ENCODE measurements at regions not wholly inside any gene's neighbourhood (a gene's known extent, or its start where the extent isn't known, plus 50 kb on each side); places are given as distances from the start of the nearest gene placed in this dataset.

DNA sequence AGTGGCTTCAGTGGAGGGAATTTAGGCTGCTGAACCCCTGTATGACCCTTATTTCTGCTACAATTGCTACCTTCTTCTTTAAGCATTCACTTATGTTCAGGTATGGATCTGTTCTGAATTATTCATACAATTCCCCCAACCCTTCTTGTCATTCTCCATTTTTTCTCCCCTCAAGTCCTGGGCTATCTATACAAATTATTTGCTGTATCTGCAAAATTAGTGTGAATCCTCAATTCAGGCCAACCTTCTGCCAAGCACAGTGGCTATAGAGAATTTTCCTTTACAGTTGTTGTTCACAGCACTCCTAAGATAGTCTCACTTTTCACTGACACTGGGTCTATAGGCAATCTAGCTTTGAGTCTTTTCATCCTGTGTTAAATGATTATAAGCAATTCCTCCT is 119.2 kb upstream of the CNTN1 start:
- DNase-seq (ENCODE audit: low spot score in 2 of 2), result no peak
- H3K4me3 ChIP-seq, result no peak overlapping the region
- no peaks in the 10 kb centered on the region for H3K36me3 ChIP-seq
- TF ChIP-seq, protein P1, sequence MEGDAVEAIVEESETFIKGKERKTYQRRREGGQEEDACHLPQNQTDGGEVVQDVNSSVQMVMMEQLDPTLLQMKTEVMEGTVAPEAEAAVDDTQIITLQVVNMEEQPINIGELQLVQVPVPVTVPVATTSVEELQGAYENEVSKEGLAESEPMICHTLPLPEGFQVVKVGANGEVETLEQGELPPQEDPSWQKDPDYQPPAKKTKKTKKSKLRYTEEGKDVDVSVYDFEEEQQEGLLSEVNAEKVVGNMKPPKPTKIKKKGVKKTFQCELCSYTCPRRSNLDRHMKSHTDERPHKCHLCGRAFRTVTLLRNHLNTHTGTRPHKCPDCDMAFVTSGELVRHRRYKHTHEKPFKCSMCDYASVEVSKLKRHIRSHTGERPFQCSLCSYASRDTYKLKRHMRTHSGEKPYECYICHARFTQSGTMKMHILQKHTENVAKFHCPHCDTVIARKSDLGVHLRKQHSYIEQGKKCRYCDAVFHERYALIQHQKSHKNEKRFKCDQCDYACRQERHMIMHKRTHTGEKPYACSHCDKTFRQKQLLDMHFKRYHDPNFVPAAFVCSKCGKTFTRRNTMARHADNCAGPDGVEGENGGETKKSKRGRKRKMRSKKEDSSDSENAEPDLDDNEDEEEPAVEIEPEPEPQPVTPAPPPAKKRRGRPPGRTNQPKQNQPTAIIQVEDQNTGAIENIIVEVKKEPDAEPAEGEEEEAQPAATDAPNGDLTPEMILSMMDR (IDR thresholded peaks at IDR 0.05), result no peak
- TF ChIP-seq EP300 (IDR thresholded peaks at IDR 0.05), result no peak
- TF ChIP-seq POLR2A (IDR thresholded peaks at IDR 0.05), result no peak
- no peaks in the 10 kb centered on the region for H3K27me3 ChIP-seq
- no peaks in the 10 kb centered on the region for H3K9me3 ChIP-seq
- no peaks in the 10 kb centered on the region for H3K4me1 ChIP-seq
- no peak overlapping the region for H3K27ac ChIP-seq

DNA sequence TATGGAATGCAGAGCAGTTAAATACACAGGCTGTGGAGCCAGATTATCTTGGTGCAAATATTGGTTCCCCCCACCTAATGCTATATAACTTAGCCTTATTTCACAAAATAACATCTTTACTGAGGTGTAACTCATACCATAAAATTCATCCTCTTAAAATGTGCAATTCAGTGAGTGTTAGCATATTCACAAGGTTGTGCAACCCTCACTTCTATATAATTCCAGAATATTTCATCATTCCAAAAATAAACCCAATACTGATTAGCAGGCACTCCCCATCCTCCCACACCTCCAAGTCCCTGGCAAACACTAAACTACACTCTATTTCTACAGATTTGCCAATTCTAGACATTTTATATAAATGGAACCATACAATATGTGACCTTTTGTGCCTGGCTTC is 116.3 kb upstream of the CNTN1 start:
- H3K36me3 ChIP-seq, result no peaks in the 10 kb centered on the region
- no peaks in the 10 kb centered on the region for H3K4me1 ChIP-seq
- TF ChIP-seq EP300 (IDR thresholded peaks at IDR 0.05) (no peak), POLR2A (IDR thresholded peaks at IDR 0.05) (no peak)
- TF ChIP-seq, protein P1 (IDR thresholded peaks at IDR 0.05), result no peak
- no peaks in the 10 kb centered on the region for H3K9me3 ChIP-seq
- H3K27me3 ChIP-seq, result no peaks in the 10 kb centered on the region
- no peak overlapping the region for H3K27ac ChIP-seq
- H3K4me3 ChIP-seq, result no peak overlapping the region
- DNase-seq (ENCODE audit: low spot score in 2 of 2), result no peak

GRCh38 chr12:40577834-40578233 is 114.4 kb upstream of the CNTN1 start:
- TF ChIP-seq POLR2A (IDR thresholded peaks at IDR 0.05), result no peak
- no peak for TF ChIP-seq EP300 (IDR thresholded peaks at IDR 0.05)
- TF ChIP-seq, protein P1 (IDR thresholded peaks at IDR 0.05), result no peak
- no peak overlapping the region for H3K4me3 ChIP-seq
- no peak for DNase-seq (ENCODE audit: low spot score in 2 of 2)

GRCh38 chr12:40579687-40580086 is 112.6 kb upstream of the CNTN1 start:
- no peak for DNase-seq (ENCODE audit: low spot score in 2 of 2)
- no peaks in the 10 kb centered on the region for H3K36me3 ChIP-seq
- no peak overlapping the region for H3K4me3 ChIP-seq
- H3K9me3 ChIP-seq, result peaks cover 0 to 8% (median 0%) of the 10 kb centered on the region in 4 donors
- no peaks in the 10 kb centered on the region for H3K27me3 ChIP-seq
- WGBS, 2 donors, result 89 to 94% methylated on average over 1 of the region's 1 CpG
- no peak for TF ChIP-seq EP300 (IDR thresholded peaks at IDR 0.05)
- no peak for TF ChIP-seq POLR2A (IDR thresholded peaks at IDR 0.05)
- TF ChIP-seq, protein P1 (IDR thresholded peaks at IDR 0.05), result no peak
- no peak overlapping the region for H3K27ac ChIP-seq
- no peaks in the 10 kb centered on the region for H3K4me1 ChIP-seq

More at GRCh38 chr12:40577834-40578233, 114.4 kb upstream of the CNTN1 start:
- 78 to 79% methylated on average over 1 of the region's 1 CpG for WGBS, 2 donors
- Histone ChIP-seq H3K27ac (no peak overlapping the region), H3K36me3 (no peaks in the 10 kb centered on the region), H3K27me3 (no peaks in the 10 kb centered on the region), H3K4me1 (no peaks in the 10 kb centered on the region), H3K9me3 (peaks cover 0 to 8% (median 0%) of the 10 kb centered on the region in 4 donors)

DNA sequence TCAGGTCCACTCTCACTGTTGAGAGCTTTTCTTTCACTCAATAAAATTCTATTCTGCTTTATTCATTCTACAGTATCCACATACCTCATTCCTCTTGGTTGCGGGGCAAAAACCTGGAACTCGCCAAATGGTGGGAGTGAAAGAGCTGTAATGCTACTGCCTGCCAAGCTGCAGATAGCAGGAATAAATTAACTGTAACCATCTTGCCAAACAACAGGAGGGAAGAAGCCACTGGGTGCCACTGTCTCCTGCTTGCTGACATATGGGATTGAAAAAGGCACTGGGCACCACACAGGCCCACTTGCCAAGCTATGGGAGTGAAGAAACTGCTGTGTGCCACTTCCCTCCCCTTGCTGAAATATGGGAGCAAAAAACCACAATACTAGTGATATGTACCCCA is 111.9 kb upstream of the CNTN1 start:
- WGBS, 2 donors, result 94 to 95% methylated on average over 2 of the region's 2 CpGs
- no peak for TF ChIP-seq EP300 (IDR thresholded peaks at IDR 0.05)
- TF ChIP-seq, protein P1 (IDR thresholded peaks at IDR 0.05), result no peak
- no peak for TF ChIP-seq POLR2A (IDR thresholded peaks at IDR 0.05)
- Histone ChIP-seq H3K9me3 (peaks cover 0 to 8% (median 0%) of the 10 kb centered on the region in 4 donors), H3K36me3 (no peaks in the 10 kb centered on the region), H3K4me3 (no peak overlapping the region), H3K4me1 (no peaks in the 10 kb centered on the region), H3K27ac (no peak overlapping the region), H3K27me3 (no peaks in the 10 kb centered on the region)
- no peak for DNase-seq (ENCODE audit: low spot score in 2 of 2)
